H1 (cell line): ENCODE measurements at regions not wholly inside any gene's neighbourhood (a gene's known extent, or its start where the extent isn't known, plus 50 kb on each side); places are given as distances from the start of the nearest gene placed in this dataset.

Experiments
- CBX8 ChIP-seq: fragments of 300-800, 300-1000 bp; sonication (generic); IDR thresholded peaks from 2 replicates; pipeline ENCODE4 v1.7.1; 2016; ENCODE audit warnings: low read depth, low read length, borderline replicate concordance
- CHD1 ChIP-seq: IDR thresholded peaks from 2 replicates; pipeline ENCODE4 v1.6.1; 2012; ENCODE audit warnings: low read depth, low read length, improper control_type of control experiment
- CHD2 ChIP-seq: IDR thresholded peaks from 2 replicates; pipeline ENCODE4 v1.6.1; 2012; ENCODE audit warnings: low read length, improper control_type of control experiment
- CHD7 ChIP-seq: fragments of 300-600 bp; sonication (generic); IDR thresholded peaks from 2 replicates; pipeline ENCODE4 v1.7.1; 2012; ENCODE audit warnings: low read length, moderate library complexity, mild to moderate bottlenecking, inconsistent platforms; ENCODE audit not compliant: insufficient replicate concordance
- GABPA ChIP-seq: IDR thresholded peaks from 2 replicates; pipeline ENCODE4 v1.6.1; 2011; ENCODE audit warnings: mild to moderate bottlenecking, low read length, moderate library complexity, borderline replicate concordance; ENCODE audit not compliant: insufficient read depth
- JUND ChIP-seq: IDR thresholded peaks from 2 replicates; pipeline ENCODE4 v1.6.1; 2011; ENCODE audit warnings: mild to moderate bottlenecking, improper control_type of control experiment, low read length
- NANOG ChIP-seq: IDR thresholded peaks from 2 replicates; pipeline ENCODE4 v1.6.1; 2011; ENCODE audit warnings: low read length, low read depth, mild to moderate bottlenecking, inconsistent platforms; ENCODE audit not compliant: insufficient read depth, poor library complexity, severe bottlenecking
- SRF ChIP-seq: IDR thresholded peaks from 2 replicates; pipeline ENCODE4 v1.6.1; 2011; ENCODE audit warnings: mild to moderate bottlenecking, low read depth, low read length, moderate library complexity

- no peak for TF ChIP-seq CHD7
- no peak for TF ChIP-seq CBX8
- TF ChIP-seq GABPA, result no peak
- TF ChIP-seq SRF, result no peak
- no peak for TF ChIP-seq CHD1
- no peak for TF ChIP-seq JUND
- TF ChIP-seq NANOG, result no peak
- no peak for TF ChIP-seq CHD2
Observed at GRCh38 chr5:33291216-33292000, 149.4 kb upstream of the TARS1 start (continued).
